Mesothelial cell of epicardium (in vitro differentiated cells): ENCODE measurements at regions not wholly inside any gene's neighbourhood (a gene's known extent, or its start where the extent isn't known, plus 50 kb on each side); places are given as distances from the start of the nearest gene placed in this dataset.

ENCODE experiments used
- DNase-seq, 2 experiments: peaks; one replicate each; pipeline ENCODE4 v3.0.0; 2021; ENCODE audit warnings: low spot score in 2 of 2; ENCODE audit not compliant: unreplicated experiment in 2 of 2
- H3K27ac Mint-ChIP-seq: 2 replicates; pipeline ENCODE4 v1.8.0; 2021; ENCODE audit warnings: mixed read lengths
- H3K27me3 Mint-ChIP-seq: 2 replicates; pipeline ENCODE4 v1.8.0; 2021; ENCODE audit warnings: low read depth, mixed read lengths
- H3K36me3 Mint-ChIP-seq: 2 replicates; pipeline ENCODE4 v1.8.0; 2021; ENCODE audit warnings: mixed read lengths
- H3K4me1 Mint-ChIP-seq: 2 replicates; pipeline ENCODE4 v1.8.0; 2021; ENCODE audit warnings: mixed read lengths
- H3K4me3 Mint-ChIP-seq: 2 replicates; pipeline ENCODE4 v1.8.0; 2021; ENCODE audit warnings: mild to moderate bottlenecking, moderate library complexity, mixed read lengths
- H3K9me3 Mint-ChIP-seq: 2 replicates; pipeline ENCODE4 v1.8.0; 2021; ENCODE audit warnings: mixed read lengths
- CTCF ChIP-seq: fragments of 200-600 bp; sonication (generic); IDR thresholded peaks from one replicate; pipeline ENCODE4 v1.5.0; 2021; ENCODE audit warnings: antibody characterized with exemption; ENCODE audit not compliant: unreplicated experiment

- Mint-ChIP-seq H3K36me3 (no peaks in the 10 kb centered on the region), H3K4me1 (no peaks in the 10 kb centered on the region)
Observed at GRCh38 chr5:167790045-167790444, 501.4 kb upstream of the WWC1 start.

DNA sequence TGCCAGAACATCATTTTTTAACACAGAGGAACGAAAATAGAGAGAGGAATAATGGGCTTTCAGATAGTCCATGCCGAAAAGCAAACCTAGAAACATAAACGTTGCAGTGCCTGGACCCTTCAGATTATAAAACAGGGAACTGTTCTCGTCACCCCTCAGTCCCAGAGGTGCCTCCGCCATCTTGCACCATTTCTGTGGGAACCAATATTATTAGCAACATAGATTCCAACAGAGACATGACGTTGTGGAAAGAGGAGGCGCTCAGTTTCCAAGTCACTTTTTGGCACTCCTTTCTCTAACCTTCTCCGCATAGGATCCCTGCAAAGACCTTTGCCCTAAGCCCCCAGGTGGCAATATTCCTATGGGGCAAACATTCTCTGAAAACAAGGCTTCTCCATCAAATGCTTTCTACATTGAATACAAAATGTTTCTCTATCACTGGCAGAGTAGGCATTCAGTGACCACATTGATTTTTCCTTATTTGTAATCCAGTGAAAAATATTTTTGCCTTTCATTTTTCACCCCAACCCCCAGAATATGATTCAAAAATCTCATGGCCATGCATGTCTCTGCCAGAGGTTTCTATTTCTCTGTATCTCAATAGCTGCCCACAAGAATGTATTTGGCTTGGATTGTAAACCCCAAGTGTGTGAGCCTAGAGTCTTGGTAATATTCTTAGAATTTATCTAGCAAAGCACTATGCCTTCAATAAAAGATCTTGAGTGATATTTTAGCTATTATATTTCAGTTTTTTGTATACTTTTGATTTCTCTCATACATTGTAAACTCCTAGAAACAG lies 500.8 kb upstream of the WWC1 start:
- H3K4me3 Mint-ChIP-seq = no peak overlapping the region
- H3K9me3 Mint-ChIP-seq = peaks cover 4% of the 10 kb centered on the region
- no peaks in the 10 kb centered on the region for H3K36me3 Mint-ChIP-seq
- H3K27me3 Mint-ChIP-seq = no peaks in the 10 kb centered on the region
- no peak overlapping the region for H3K27ac Mint-ChIP-seq
- no peak for DNase-seq
- TF ChIP-seq CTCF = no peak
- no peaks in the 10 kb centered on the region for H3K4me1 Mint-ChIP-seq

More at GRCh38 chr5:167790045-167790444, 501.4 kb upstream of the WWC1 start:
- no peak overlapping the region for H3K27ac Mint-ChIP-seq
- peaks cover 4% of the 10 kb centered on the region for H3K9me3 Mint-ChIP-seq
- DNase-seq = no peak
- H3K4me3 Mint-ChIP-seq = no peak overlapping the region
- no peaks in the 10 kb centered on the region for H3K27me3 Mint-ChIP-seq
- no peak for TF ChIP-seq CTCF

DNA sequence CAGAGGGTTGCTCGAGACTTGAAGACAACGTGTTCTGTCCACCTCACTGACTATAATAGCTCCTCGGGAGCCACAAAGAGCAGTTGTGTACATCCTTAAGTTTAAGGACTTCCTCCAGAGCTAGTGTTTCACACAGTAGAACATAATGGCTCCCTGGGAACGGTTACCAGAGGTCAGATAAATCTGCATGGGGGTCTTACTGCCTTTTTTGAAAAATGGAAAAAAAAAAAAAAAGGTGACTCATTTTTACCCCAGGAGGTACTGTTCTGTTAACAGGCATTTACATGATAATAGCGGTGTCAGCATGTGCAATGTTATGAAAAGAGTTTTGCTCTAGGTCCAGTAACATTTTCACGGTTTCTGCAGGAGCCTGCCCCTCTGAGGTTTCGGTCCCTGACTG lies 498.9 kb upstream of the WWC1 start:
- peaks cover 4% of the 10 kb centered on the region for H3K9me3 Mint-ChIP-seq
- no peak for DNase-seq
- H3K4me1 Mint-ChIP-seq = no peaks in the 10 kb centered on the region
- no peak overlapping the region for H3K27ac Mint-ChIP-seq
- H3K4me3 Mint-ChIP-seq = no peak overlapping the region
- H3K27me3 Mint-ChIP-seq = no peaks in the 10 kb centered on the region
- no peak for TF ChIP-seq CTCF
- no peaks in the 10 kb centered on the region for H3K36me3 Mint-ChIP-seq

DNA sequence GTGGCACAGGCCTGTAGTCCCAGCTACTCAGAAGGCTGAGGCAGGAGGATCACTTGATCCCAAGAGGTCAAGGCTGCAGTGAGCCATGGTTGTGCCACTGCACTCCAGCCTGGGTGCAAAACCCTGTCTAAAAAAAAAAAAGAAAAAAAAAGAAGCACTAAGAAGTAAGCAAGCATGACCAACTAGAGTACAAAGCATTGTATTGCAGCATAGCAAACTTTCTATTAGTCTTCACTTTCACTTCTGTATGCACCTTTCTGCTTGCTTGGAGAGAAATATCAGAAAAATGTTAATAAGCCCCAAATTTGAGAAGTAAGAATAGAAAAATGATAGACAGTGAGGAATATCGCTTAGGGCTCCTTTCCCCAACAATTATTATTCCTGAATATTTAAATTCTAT lies 497.7 kb upstream of the WWC1 start:
- Mint-ChIP-seq H3K27me3 (no peaks in the 10 kb centered on the region), H3K36me3 (no peaks in the 10 kb centered on the region), H3K9me3 (peaks cover 2% of the 10 kb centered on the region), H3K27ac (no peak overlapping the region), H3K4me3 (no peak overlapping the region), H3K4me1 (peaks cover 8% of the 10 kb centered on the region)
- DNase-seq = no peak
- no peak for TF ChIP-seq CTCF

DNA sequence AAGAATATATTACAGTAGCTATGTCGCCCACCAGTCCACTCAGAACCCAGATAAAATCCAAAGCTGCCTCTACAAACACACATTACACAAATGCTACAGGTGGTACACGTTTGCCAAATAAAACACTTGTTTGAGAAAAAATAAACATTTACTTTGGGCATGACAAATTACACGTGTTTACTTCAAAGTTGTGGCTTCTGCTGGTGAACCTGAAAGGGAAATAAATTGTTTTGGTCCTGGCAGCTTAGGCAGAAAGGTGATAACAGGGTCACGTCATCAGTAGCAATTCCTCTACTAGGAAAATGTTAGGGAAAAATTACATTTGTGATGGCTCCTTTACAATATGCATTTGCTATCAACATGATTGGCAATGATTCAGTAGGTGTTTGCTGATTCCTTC lies 497.3 kb upstream of the WWC1 start:
- Mint-ChIP-seq H3K4me3 (no peak overlapping the region), H3K36me3 (no peaks in the 10 kb centered on the region), H3K27me3 (no peaks in the 10 kb centered on the region), H3K9me3 (no peaks in the 10 kb centered on the region), H3K27ac (no peak overlapping the region), H3K4me1 (peaks cover 10% of the 10 kb centered on the region)
- no peak for DNase-seq
- no peak for TF ChIP-seq CTCF
